H7 (cell line): ENCODE measurements at regions not wholly inside any gene's neighbourhood (a gene's known extent, or its start where the extent isn't known, plus 50 kb on each side); places are given as distances from the start of the nearest gene placed in this dataset.
"Not testable (repeated sequence)": the region's sequence is repeated elsewhere in the genome, so short reads cannot be mapped to it uniquely, and the experiment has no call there.

Source experiments
- DNase-seq: peaks from one replicate; pipeline ENCODE4 v3.0.0; 2012
- H3K27me3 ChIP-seq: 2 replicates; pipeline ENCODE4 v1.6.0; 2011; ENCODE audit warnings: mild to moderate bottlenecking, low read length; ENCODE audit not compliant: control insufficient read depth, insufficient read depth
- H3K36me3 ChIP-seq: replicated peaks from 2 replicates; pipeline ENCODE4 v1.5.1; 2011; ENCODE audit warnings: low read length; ENCODE audit not compliant: control insufficient read depth, insufficient read depth
- H3K4me3 ChIP-seq: 2 replicates; pipeline ENCODE4 v1.5.1; 2011; ENCODE audit warnings: low read depth, mild to moderate bottlenecking, control low read depth, low read length, moderate library complexity; ENCODE audit not compliant: insufficient read depth

- peak; percentile 3 for DNase-seq
- H3K4me3 ChIP-seq, result no peak overlapping the region
- no peaks in the 10 kb centered on the region for H3K27me3 ChIP-seq
- H3K36me3 ChIP-seq, result no peaks in the 10 kb centered on the region
These were observed 127.0 kb downstream of the PCDH7 start for GRCh38 chr4:30847167-30847566.

GRCh38 chr4:30847958-30848357 is 127.8 kb downstream of the PCDH7 start:
- H3K36me3 ChIP-seq, result no peaks in the 10 kb centered on the region
- no peak overlapping the region for H3K4me3 ChIP-seq
- no peaks in the 10 kb centered on the region for H3K27me3 ChIP-seq
- no peak for DNase-seq

- Histone ChIP-seq H3K36me3 (no peaks in the 10 kb centered on the region), H3K4me3 (no peak overlapping the region), H3K27me3 (no peaks in the 10 kb centered on the region)
- no peak for DNase-seq
These were observed 134.4 kb downstream of the PCDH7 start for GRCh38 chr4:30854531-30854930.

- H3K36me3 ChIP-seq, result no peaks in the 10 kb centered on the region
- DNase-seq, result no peak
- no peak overlapping the region for H3K4me3 ChIP-seq
- H3K27me3 ChIP-seq, result no peaks in the 10 kb centered on the region
These were observed 135.1 kb downstream of the PCDH7 start for GRCh38 chr4:30855232-30855631.

- H3K27me3 ChIP-seq, result no peaks in the 10 kb centered on the region
- no peaks in the 10 kb centered on the region for H3K36me3 ChIP-seq
- no peak for DNase-seq
- no peak overlapping the region for H3K4me3 ChIP-seq
These were observed 136.8 kb downstream of the PCDH7 start for GRCh38 chr4:30856795-30857564.

GRCh38 chr4:30860978-30861377 is 140.8 kb downstream of the PCDH7 start:
- Histone ChIP-seq H3K4me3 (no peak overlapping the region), H3K27me3 (no peaks in the 10 kb centered on the region), H3K36me3 (no peaks in the 10 kb centered on the region)
- DNase-seq, result no peak

- Histone ChIP-seq H3K36me3 (no peaks in the 10 kb centered on the region), H3K27me3 (no peaks in the 10 kb centered on the region), H3K4me3 (no peak overlapping the region)
- no peak for DNase-seq
These were observed 142.0 kb downstream of the PCDH7 start for GRCh38 chr4:30862196-30862595.

- H3K27me3 ChIP-seq, result no peaks in the 10 kb centered on the region
- DNase-seq, result no peak
- H3K36me3 ChIP-seq, result no peaks in the 10 kb centered on the region
- H3K4me3 ChIP-seq, result no peak overlapping the region
These were observed 142.9 kb downstream of the PCDH7 start for GRCh38 chr4:30863021-30863420.

GRCh38 chr4:30865691-30866090 is 145.5 kb downstream of the PCDH7 start:
- H3K27me3 ChIP-seq, result no peaks in the 10 kb centered on the region
- H3K36me3 ChIP-seq, result no peaks in the 10 kb centered on the region
- no peak overlapping the region for H3K4me3 ChIP-seq
- DNase-seq, result no peak

- Histone ChIP-seq H3K4me3 (no peak overlapping the region), H3K27me3 (no peaks in the 10 kb centered on the region), H3K36me3 (no peaks in the 10 kb centered on the region)
- DNase-seq, result no peak
These were observed 146.2 kb downstream of the PCDH7 start for GRCh38 chr4:30866346-30866745.

GRCh38 chr4:30866907-30867306 is 146.7 kb downstream of the PCDH7 start:
- Histone ChIP-seq H3K4me3 (no peak overlapping the region), H3K36me3 (no peaks in the 10 kb centered on the region), H3K27me3 (no peaks in the 10 kb centered on the region)
- no peak for DNase-seq

- Histone ChIP-seq H3K27me3 (no peaks in the 10 kb centered on the region), H3K36me3 (no peaks in the 10 kb centered on the region), H3K4me3 (no peak overlapping the region)
- DNase-seq, result no peak
These were observed 147.3 kb downstream of the PCDH7 start for GRCh38 chr4:30867427-30867826.

- Histone ChIP-seq H3K27me3 (no peaks in the 10 kb centered on the region), H3K4me3 (no peak overlapping the region), H3K36me3 (no peaks in the 10 kb centered on the region)
- DNase-seq, result no peak
These were observed 148.1 kb downstream of the PCDH7 start for GRCh38 chr4:30868111-30868895.

- H3K36me3 ChIP-seq, H3K27me3 ChIP-seq, DNase-seq, H3K4me3 ChIP-seq: not testable (repeated sequence)
These were observed 149.2 kb downstream of the PCDH7 start for GRCh38 chr4:30869387-30869786.

GRCh38 chr4:30870513-30870912 is 150.3 kb downstream of the PCDH7 start:
- Histone ChIP-seq H3K36me3 (no peaks in the 10 kb centered on the region), H3K27me3 (no peaks in the 10 kb centered on the region), H3K4me3 (no peak overlapping the region)
- no peak for DNase-seq
